Activated T-helper 17 cell treated with anti-CD3 and anti-CD28 coated beads, Interleukin-2, amount 50 U/mL, for 72 hours (primary cell): ENCODE measurements at regions not wholly inside any gene's neighbourhood (a gene's known extent, or its start where the extent isn't known, plus 50 kb on each side); places are given as distances from the start of the nearest gene placed in this dataset.

Experiments used
- ATAC-seq: fragments of 150-1000 bp; cut with Tn5 transposase; replicated peaks from 2 replicates; pipeline ENCODE4 v1.10.0; 2021; ENCODE audit warnings: mild to moderate bottlenecking, moderate library complexity
- H3K27ac Mint-ChIP-seq: one replicate; pipeline ENCODE4 v1.8.0; 2022; ENCODE audit warnings: mixed read lengths
- H3K27me3 Mint-ChIP-seq: one replicate; pipeline ENCODE4 v1.8.0; 2022; ENCODE audit warnings: mixed read lengths
- H3K36me3 Mint-ChIP-seq: one replicate; pipeline ENCODE4 v1.8.0; 2022; ENCODE audit warnings: low read depth, mild to moderate bottlenecking, mixed read lengths
- H3K4me1 Mint-ChIP-seq: one replicate; pipeline ENCODE4 v1.8.0; 2022; ENCODE audit warnings: mixed read lengths
- H3K4me3 Mint-ChIP-seq: one replicate; pipeline ENCODE4 v1.8.0; 2022; ENCODE audit warnings: mild to moderate bottlenecking, mixed read lengths
- H3K9me3 Mint-ChIP-seq: one replicate; pipeline ENCODE4 v1.8.0; 2022; ENCODE audit warnings: mixed read lengths

GRCh38 chr4:138689593-138689992 lies 326.0 kb upstream of the NOCT start:
- no peak for ATAC-seq
- no peak overlapping the region for H3K27ac Mint-ChIP-seq
- no peak overlapping the region for H3K4me3 Mint-ChIP-seq
- no peaks in the 10 kb centered on the region for H3K4me1 Mint-ChIP-seq
- H3K36me3 Mint-ChIP-seq, result no peaks in the 10 kb centered on the region
- peaks cover 18% of the 10 kb centered on the region for H3K27me3 Mint-ChIP-seq
- no peaks in the 10 kb centered on the region for H3K9me3 Mint-ChIP-seq

- H3K4me1 Mint-ChIP-seq, result no peaks in the 10 kb centered on the region
- ATAC-seq, result no peak
- H3K4me3 Mint-ChIP-seq, result no peak overlapping the region
- no peaks in the 10 kb centered on the region for H3K9me3 Mint-ChIP-seq
- H3K27me3 Mint-ChIP-seq, result peaks cover 15% of the 10 kb centered on the region
- H3K36me3 Mint-ChIP-seq, result no peaks in the 10 kb centered on the region
- H3K27ac Mint-ChIP-seq, result no peak overlapping the region
Measured at GRCh38 chr4:138689187-138689586, 326.4 kb upstream of the NOCT start.

GRCh38 chr4:138688408-138689085 lies 327.0 kb upstream of the NOCT start:
- H3K36me3 Mint-ChIP-seq, result no peaks in the 10 kb centered on the region
- peaks cover 19% of the 10 kb centered on the region for H3K27me3 Mint-ChIP-seq
- no peaks in the 10 kb centered on the region for H3K9me3 Mint-ChIP-seq

GRCh38 chr4:138686106-138686835 lies 329.3 kb upstream of the NOCT start:
- Mint-ChIP-seq H3K9me3 (no peaks in the 10 kb centered on the region), H3K4me1 (no peaks in the 10 kb centered on the region), H3K36me3 (no peaks in the 10 kb centered on the region), H3K27ac (no peak overlapping the region), H3K27me3 (peaks cover 31% of the 10 kb centered on the region), H3K4me3 (no peak overlapping the region)
- ATAC-seq, result no peak

More at GRCh38 chr4:138688408-138689085, 327.0 kb upstream of the NOCT start:
- Mint-ChIP-seq H3K4me3 (no peak overlapping the region), H3K27ac (no peak overlapping the region), H3K4me1 (no peaks in the 10 kb centered on the region)
- no peak for ATAC-seq

- Mint-ChIP-seq H3K27me3 (peaks cover 31% of the 10 kb centered on the region), H3K9me3 (no peaks in the 10 kb centered on the region), H3K36me3 (no peaks in the 10 kb centered on the region), H3K4me3 (no peak overlapping the region), H3K4me1 (no peaks in the 10 kb centered on the region), H3K27ac (no peak overlapping the region)
- no peak for ATAC-seq
Measured at GRCh38 chr4:138685316-138685715, 330.3 kb upstream of the NOCT start.

GRCh38 chr4:138680989-138681604 lies 334.5 kb upstream of the NOCT start:
- Mint-ChIP-seq H3K27me3 (peaks cover 32% of the 10 kb centered on the region), H3K4me1 (no peaks in the 10 kb centered on the region), H3K36me3 (no peaks in the 10 kb centered on the region), H3K9me3 (no peaks in the 10 kb centered on the region), H3K4me3 (no peak overlapping the region), H3K27ac (no peak overlapping the region)
- ATAC-seq, result peak; percentile 42

GRCh38 chr4:138680256-138680655 lies 335.3 kb upstream of the NOCT start:
- no peak overlapping the region for H3K4me3 Mint-ChIP-seq
- no peaks in the 10 kb centered on the region for H3K36me3 Mint-ChIP-seq
- no peaks in the 10 kb centered on the region for H3K4me1 Mint-ChIP-seq
- ATAC-seq, result no peak
- peaks cover 26% of the 10 kb centered on the region for H3K27me3 Mint-ChIP-seq
- H3K9me3 Mint-ChIP-seq, result no peaks in the 10 kb centered on the region
- no peak overlapping the region for H3K27ac Mint-ChIP-seq

GRCh38 chr4:138678985-138679746 lies 336.4 kb upstream of the NOCT start:
- no peaks in the 10 kb centered on the region for H3K36me3 Mint-ChIP-seq
- no peaks in the 10 kb centered on the region for H3K4me1 Mint-ChIP-seq
- H3K4me3 Mint-ChIP-seq, result no peak overlapping the region
- no peaks in the 10 kb centered on the region for H3K9me3 Mint-ChIP-seq
- no peak overlapping the region for H3K27ac Mint-ChIP-seq
- ATAC-seq, result no peak
- peaks cover 24% of the 10 kb centered on the region for H3K27me3 Mint-ChIP-seq

- no peaks in the 10 kb centered on the region for H3K36me3 Mint-ChIP-seq
Measured at GRCh38 chr4:138677748-138678147, 337.8 kb upstream of the NOCT start.

GRCh38 chr4:138677212-138677611 lies 338.4 kb upstream of the NOCT start:
- ATAC-seq, result no peak
- Mint-ChIP-seq H3K4me3 (no peak overlapping the region), H3K27ac (no peak overlapping the region), H3K36me3 (no peaks in the 10 kb centered on the region), H3K27me3 (peaks cover 11% of the 10 kb centered on the region), H3K4me1 (no peaks in the 10 kb centered on the region), H3K9me3 (no peaks in the 10 kb centered on the region)

More at GRCh38 chr4:138677748-138678147, 337.8 kb upstream of the NOCT start:
- H3K4me1 Mint-ChIP-seq, result no peaks in the 10 kb centered on the region
- H3K4me3 Mint-ChIP-seq, result no peak overlapping the region
- ATAC-seq, result no peak
- no peaks in the 10 kb centered on the region for H3K9me3 Mint-ChIP-seq
- no peak overlapping the region for H3K27ac Mint-ChIP-seq
- H3K27me3 Mint-ChIP-seq, result peaks cover 16% of the 10 kb centered on the region

GRCh38 chr4:138675685-138676084 lies 339.9 kb upstream of the NOCT start:
- Mint-ChIP-seq H3K4me1 (no peaks in the 10 kb centered on the region), H3K4me3 (no peak overlapping the region), H3K36me3 (no peaks in the 10 kb centered on the region), H3K9me3 (no peaks in the 10 kb centered on the region), H3K27me3 (peaks cover 17% of the 10 kb centered on the region), H3K27ac (no peak overlapping the region)
- ATAC-seq, result no peak

GRCh38 chr4:138674209-138674608 lies 341.4 kb upstream of the NOCT start:
- Mint-ChIP-seq H3K4me3 (no peak overlapping the region), H3K9me3 (no peaks in the 10 kb centered on the region), H3K36me3 (no peaks in the 10 kb centered on the region), H3K27me3 (peaks cover 17% of the 10 kb centered on the region), H3K27ac (no peak overlapping the region), H3K4me1 (no peaks in the 10 kb centered on the region)
- ATAC-seq, result no peak

- no peak overlapping the region for H3K4me3 Mint-ChIP-seq
- no peak for ATAC-seq
- H3K9me3 Mint-ChIP-seq, result no peaks in the 10 kb centered on the region
- H3K36me3 Mint-ChIP-seq, result no peaks in the 10 kb centered on the region
- H3K27me3 Mint-ChIP-seq, result peaks cover 15% of the 10 kb centered on the region
- no peak overlapping the region for H3K27ac Mint-ChIP-seq
- no peaks in the 10 kb centered on the region for H3K4me1 Mint-ChIP-seq
Measured at GRCh38 chr4:138673053-138673452, 342.5 kb upstream of the NOCT start.

- peaks cover 13% of the 10 kb centered on the region for H3K27me3 Mint-ChIP-seq
Measured at GRCh38 chr4:138672393-138672976, 343.1 kb upstream of the NOCT start.

More at GRCh38 chr4:138672393-138672976, 343.1 kb upstream of the NOCT start:
- no peak overlapping the region for H3K27ac Mint-ChIP-seq
- no peak for ATAC-seq
- no peak overlapping the region for H3K4me3 Mint-ChIP-seq
- H3K36me3 Mint-ChIP-seq, result no peaks in the 10 kb centered on the region
- H3K9me3 Mint-ChIP-seq, result no peaks in the 10 kb centered on the region
- H3K4me1 Mint-ChIP-seq, result no peaks in the 10 kb centered on the region
